Smooth muscle cell (in vitro differentiated cells): ENCODE measurements at regions not wholly inside any gene's neighbourhood (a gene's known extent, or its start where the extent isn't known, plus 50 kb on each side); places are given as distances from the start of the nearest gene placed in this dataset.

Experiments used
- DNase-seq: peaks from one replicate; lab custom pipeline; 2025; ENCODE audit not compliant: unreplicated experiment; lab: John Stamatoyannopoulos, UW
- H2AFZ ChIP-seq: fragments of 200-600 bp; sonication (generic); 2 replicates; pipeline ENCODE4 v1.6.0; 2016; ENCODE audit warnings: antibody characterized with exemption, low read depth, mild to moderate bottlenecking
- H3F3A ChIP-seq: fragments of 200-600 bp; sonication (generic); 2 replicates; pipeline ENCODE4 v1.6.0; 2017; ENCODE audit warnings: antibody characterized with exemption, low read depth
- H3K27ac ChIP-seq: fragments of 200-600 bp; sonication (generic); 2 replicates; pipeline ENCODE4 v1.5.1; 2016; ENCODE audit warnings: low read depth, mild to moderate bottlenecking
- H3K27me3 ChIP-seq: fragments of 200-600 bp; sonication (generic); 2 replicates; pipeline ENCODE4 v1.6.1; 2016; ENCODE audit warnings: low read depth, mild to moderate bottlenecking
- H3K36me3 ChIP-seq: fragments of 200-600 bp; sonication (generic); 2 replicates; pipeline ENCODE4 v1.5.1; 2016; ENCODE audit warnings: low read depth
- H3K4me1 ChIP-seq: fragments of 200-600 bp; sonication (generic); 2 replicates; pipeline ENCODE4 v1.5.1; 2016; ENCODE audit warnings: low read depth
- H3K4me2 ChIP-seq: fragments of 200-600 bp; sonication (generic); 2 replicates; pipeline ENCODE4 v1.6.0; 2016; ENCODE audit warnings: mild to moderate bottlenecking
- H3K4me3 ChIP-seq: fragments of 200-600 bp; sonication (generic); 2 replicates; pipeline ENCODE4 v1.5.1; 2016; ENCODE audit warnings: mild to moderate bottlenecking
- H3K79me2 ChIP-seq: fragments of 200-600 bp; sonication (generic); 2 replicates; pipeline ENCODE4 v1.6.0; 2016; ENCODE audit warnings: low read depth, mild to moderate bottlenecking
- H3K9ac ChIP-seq: fragments of 200-600 bp; sonication (generic); 2 replicates; pipeline ENCODE4 v1.6.0; 2016; ENCODE audit warnings: low read depth
- H3K9me3 ChIP-seq: fragments of 200-600 bp; sonication (generic); replicated peaks from 2 replicates; pipeline ENCODE4 v1.5.1; 2016; ENCODE audit warnings: low read depth
- H4K20me1 ChIP-seq: fragments of 200-600 bp; sonication (generic); 2 replicates; pipeline ENCODE4 v1.6.0; 2016; ENCODE audit warnings: low read depth
- CTCF ChIP-seq: fragments of 200-600 bp; sonication (generic); IDR thresholded peaks from 2 replicates; pipeline ENCODE4 v1.5.1; 2017; ENCODE audit warnings: borderline replicate concordance, mild to moderate bottlenecking, antibody characterized with exemption; ENCODE audit not compliant: insufficient read depth, poor library complexity, severe bottlenecking
- WGBS: methylation state at CpG from one replicate; pipeline ENCODE4 v1.1.7; 2016; ENCODE audit warnings: low lambda C conversion rate; 5-methylcytosine and 5-hydroxymethylcytosine counted together

DNA sequence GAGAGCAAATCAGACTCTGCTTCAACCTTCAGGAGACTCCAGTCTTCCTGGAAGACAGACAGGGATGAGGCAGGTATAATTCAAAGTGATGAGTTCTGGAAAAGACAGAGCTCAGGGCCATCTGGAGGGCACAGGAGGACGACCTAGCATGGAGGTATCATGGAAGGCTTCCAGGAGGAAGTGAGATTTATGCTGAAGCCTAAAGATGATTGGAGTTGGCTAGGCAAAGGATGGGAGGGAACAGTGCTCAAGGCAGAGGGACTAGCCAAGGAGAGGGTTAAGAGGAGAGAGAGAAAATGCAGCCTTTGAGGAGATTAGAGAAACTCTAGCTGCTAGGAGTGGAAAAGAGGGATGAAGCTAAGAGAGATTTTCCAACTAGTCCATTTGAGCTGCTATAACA lies 438.5 kb downstream of the MED13L start:
- no peak for TF ChIP-seq CTCF
- H4K20me1 ChIP-seq: no peaks in the 10 kb centered on the region
- no peaks in the 10 kb centered on the region for H3K4me1 ChIP-seq
- no peaks in the 10 kb centered on the region for H3F3A ChIP-seq
- H3K79me2 ChIP-seq: no peaks in the 10 kb centered on the region
- H3K9ac ChIP-seq: no peak overlapping the region
- H3K27ac ChIP-seq: no peak overlapping the region
- H3K27me3 ChIP-seq: no peaks in the 10 kb centered on the region
- no peaks in the 10 kb centered on the region for H3K36me3 ChIP-seq
- DNase-seq: no peak
- H3K9me3 ChIP-seq: no peaks in the 10 kb centered on the region
- H3K4me2 ChIP-seq: no peak overlapping the region
- 71% methylated on average over 1 of the region's 1 CpG for WGBS
- H2AFZ ChIP-seq: no peak overlapping the region
- H3K4me3 ChIP-seq: no peak overlapping the region

- H4K20me1 ChIP-seq: no peaks in the 10 kb centered on the region
- H3K36me3 ChIP-seq: no peaks in the 10 kb centered on the region
- H3F3A ChIP-seq: no peaks in the 10 kb centered on the region
- H3K4me2 ChIP-seq: no peak overlapping the region
- no peaks in the 10 kb centered on the region for H3K4me1 ChIP-seq
- no peak overlapping the region for H2AFZ ChIP-seq
- no peak overlapping the region for H3K9ac ChIP-seq
- H3K4me3 ChIP-seq: no peak overlapping the region
- no peaks in the 10 kb centered on the region for H3K9me3 ChIP-seq
- DNase-seq: no peak
- no peak for TF ChIP-seq CTCF
- H3K27me3 ChIP-seq: no peaks in the 10 kb centered on the region
- no peaks in the 10 kb centered on the region for H3K79me2 ChIP-seq
- no peak overlapping the region for H3K27ac ChIP-seq
- WGBS: 83% methylated on average over 2 of the region's 2 CpGs
These were observed 440.3 kb downstream of the MED13L start for GRCh38 chr12:115837220-115837619.

- no peak for DNase-seq
- Histone ChIP-seq H3K4me2 (no peak overlapping the region), H3F3A (no peaks in the 10 kb centered on the region), H3K9ac (no peak overlapping the region), H3K9me3 (no peaks in the 10 kb centered on the region), H3K27me3 (no peaks in the 10 kb centered on the region), H3K4me3 (no peak overlapping the region), H3K27ac (no peak overlapping the region), H3K79me2 (no peaks in the 10 kb centered on the region), H4K20me1 (no peaks in the 10 kb centered on the region), H3K36me3 (no peaks in the 10 kb centered on the region), H2AFZ (no peak overlapping the region), H3K4me1 (no peaks in the 10 kb centered on the region)
- TF ChIP-seq CTCF: no peak
- WGBS: 49% methylated on average over 4 of the region's 4 CpGs
These were observed 442.0 kb downstream of the MED13L start for GRCh38 chr12:115835445-115835844.

- no peaks in the 10 kb centered on the region for H3K36me3 ChIP-seq
- H3K4me2 ChIP-seq: no peak overlapping the region
- no peak overlapping the region for H2AFZ ChIP-seq
- H3K4me1 ChIP-seq: no peaks in the 10 kb centered on the region
- no peaks in the 10 kb centered on the region for H3K27me3 ChIP-seq
- H4K20me1 ChIP-seq: no peaks in the 10 kb centered on the region
- WGBS: 92% methylated on average over 4 of the region's 4 CpGs
- H3K9ac ChIP-seq: no peak overlapping the region
- H3K27ac ChIP-seq: no peak overlapping the region
- no peak for TF ChIP-seq CTCF
- H3F3A ChIP-seq: no peaks in the 10 kb centered on the region
- H3K4me3 ChIP-seq: no peak overlapping the region
- no peaks in the 10 kb centered on the region for H3K9me3 ChIP-seq
- no peak for DNase-seq
- no peaks in the 10 kb centered on the region for H3K79me2 ChIP-seq
These were observed 443.8 kb downstream of the MED13L start for GRCh38 chr12:115833704-115834103.
